ENCODE measurements at regions not wholly inside any gene's neighbourhood (a gene's known extent, or its start where the extent isn't known, plus 50 kb on each side); places are given as distances from the start of the nearest gene placed in this dataset.

GRCh38 chr6:95420792-95421191 is 156.5 kb upstream of the MANEA start:
- H3K4me1 ChIP-seq: no peaks in the 10 kb centered on the region
- H3K36me3 ChIP-seq: no peaks in the 10 kb centered on the region
- H3K4me3 ChIP-seq: no peak overlapping the region
- peaks cover 0 to 13% of the 10 kb centered on the region in 2 donors for H3K9me3 ChIP-seq
- H3K27ac ChIP-seq: no peak overlapping the region
- TF ChIP-seq CTCF (IDR thresholded peaks at IDR 0.05): no peak
- H3K27me3 ChIP-seq: no peaks in the 10 kb centered on the region
- no peak for DNase-seq (ENCODE audit: low spot score)

- no peaks in the 10 kb centered on the region for H3K36me3 ChIP-seq
- TF ChIP-seq CTCF (IDR thresholded peaks at IDR 0.05): no peak
- no peaks in the 10 kb centered on the region for H3K4me1 ChIP-seq
- no peak overlapping the region for H3K4me3 ChIP-seq
- peaks cover 0 to 13% of the 10 kb centered on the region in 2 donors for H3K9me3 ChIP-seq
- H3K27me3 ChIP-seq: no peaks in the 10 kb centered on the region
- H3K27ac ChIP-seq: no peak overlapping the region
- no peak for DNase-seq (ENCODE audit: low spot score)
Observed at GRCh38 chr6:95423331-95423730, 154.0 kb upstream of the MANEA start.

- Histone ChIP-seq H3K4me1 (no peaks in the 10 kb centered on the region), H3K9me3 (no peaks in the 10 kb centered on the region), H3K27me3 (no peaks in the 10 kb centered on the region), H3K27ac (no peak overlapping the region), H3K36me3 (no peaks in the 10 kb centered on the region), H3K4me3 (no peak overlapping the region)
- no peak for DNase-seq (ENCODE audit: low spot score)
- TF ChIP-seq CTCF (IDR thresholded peaks at IDR 0.05): peak; percentile 34 to 80
Observed at GRCh38 chr6:95431637-95432228, 145.6 kb upstream of the MANEA start.

- no peak overlapping the region for H3K4me3 ChIP-seq
- TF ChIP-seq CTCF (IDR thresholded peaks at IDR 0.05): no peak
- H3K27me3 ChIP-seq: no peaks in the 10 kb centered on the region
- peaks cover 0 to 8% of the 10 kb centered on the region in 2 donors for H3K9me3 ChIP-seq
- H3K27ac ChIP-seq: no peak overlapping the region
- H3K36me3 ChIP-seq: no peaks in the 10 kb centered on the region
- DNase-seq (ENCODE audit: low spot score): no peak
- no peaks in the 10 kb centered on the region for H3K4me1 ChIP-seq
Observed at GRCh38 chr6:95439741-95440140, 137.6 kb upstream of the MANEA start.

- no peak for TF ChIP-seq CTCF (IDR thresholded peaks at IDR 0.05)
- Histone ChIP-seq H3K4me1 (no peaks in the 10 kb centered on the region), H3K36me3 (no peaks in the 10 kb centered on the region), H3K4me3 (no peak overlapping the region), H3K27ac (no peak overlapping the region), H3K27me3 (no peaks in the 10 kb centered on the region), H3K9me3 (no peaks in the 10 kb centered on the region)
- DNase-seq (ENCODE audit: low spot score): no peak
Observed at GRCh38 chr6:95448208-95448607, 129.1 kb upstream of the MANEA start.

GRCh38 chr6:95469511-95469910 is 107.8 kb upstream of the MANEA start:
- no peak for TF ChIP-seq CTCF (IDR thresholded peaks at IDR 0.05)
- no peaks in the 10 kb centered on the region for H3K36me3 ChIP-seq

More at GRCh38 chr6:95469511-95469910, 107.8 kb upstream of the MANEA start:
- Histone ChIP-seq H3K27me3 (no peaks in the 10 kb centered on the region), H3K9me3 (no peaks in the 10 kb centered on the region), H3K4me1 (no peaks in the 10 kb centered on the region), H3K27ac (no peak overlapping the region), H3K4me3 (no peak overlapping the region)
- no peak for DNase-seq (ENCODE audit: low spot score)
